OCI-LY3 (cell line): ENCODE measurements at regions not wholly inside any gene's neighbourhood (a gene's known extent, or its start where the extent isn't known, plus 50 kb on each side); places are given as distances from the start of the nearest gene placed in this dataset.

Experiments
- H2AFZ ChIP-seq: fragments of 200-600, 300-600 bp; shearing (Covaris generic); 2 replicates; pipeline ENCODE4 v1.6.0; 2014; ENCODE audit warnings: antibody characterized with exemption, low read depth, low read length
- H3K27ac ChIP-seq: fragments of 200-600, 300-600 bp; sonication (generic); 2 replicates; pipeline ENCODE4 v1.5.1; 2014; ENCODE audit warnings: mild to moderate bottlenecking, low read length, moderate library complexity, mixed read lengths
- H3K27me3 ChIP-seq: fragments of 200-600, 300-600 bp; sonication (generic); 2 replicates; pipeline ENCODE4 v1.6.1; 2014; ENCODE audit warnings: low read depth, low read length, mixed read lengths
- H3K36me3 ChIP-seq: fragments of 200-600, 300-600 bp; sonication (generic); replicated peaks from 2 replicates; pipeline ENCODE3; 2014; ENCODE audit warnings: low read depth, low read length, mixed read lengths
- H3K4me1 ChIP-seq: fragments of 300-600, 200-600 bp; sonication (generic); 2 replicates; pipeline ENCODE4 v1.6.1; 2014; ENCODE audit warnings: low read length, mixed read lengths
- H3K4me2 ChIP-seq: fragments of 200-600, 300-600 bp; sonication (generic); 2 replicates; pipeline ENCODE4 v1.6.1; 2014; ENCODE audit warnings: low read length, mixed read lengths
- H3K4me3 ChIP-seq: fragments of 300-600, 200-600 bp; sonication (generic); 2 replicates; pipeline ENCODE4 v1.5.1; 2014; ENCODE audit warnings: antibody characterized with exemption, mild to moderate bottlenecking, low read length, moderate library complexity
- H3K79me2 ChIP-seq: fragments of 300-600, 200-600 bp; shearing (Covaris generic); 2 replicates; pipeline ENCODE4 v1.6.1; 2014; ENCODE audit warnings: mild to moderate bottlenecking, low read length, mixed read lengths
- H3K9ac ChIP-seq: fragments of 300-600, 200-600 bp; shearing (Covaris generic); 2 replicates; pipeline ENCODE4 v1.6.0; 2014; ENCODE audit warnings: mild to moderate bottlenecking, low read length, moderate library complexity
- H3K9me3 ChIP-seq: fragments of 200-600, 300-600 bp; shearing (Covaris generic); 2 replicates; pipeline ENCODE4 v1.6.1; 2014; ENCODE audit warnings: low read length, mixed read lengths; ENCODE audit not compliant: insufficient read depth
- H4K20me1 ChIP-seq: fragments of 200-600, 300-600 bp; sonication (generic); 2 replicates; pipeline ENCODE4 v1.6.1; 2016; ENCODE audit warnings: low read length, mixed read lengths; ENCODE audit not compliant: insufficient read depth
- CTCF ChIP-seq: fragments of 200-600, 300-600 bp; sonication (generic); IDR thresholded peaks from 2 replicates; pipeline ENCODE4 v1.5.1; 2014; ENCODE audit warnings: antibody characterized with exemption, low read length, low read depth
- EZH2phosphoT487 ChIP-seq: fragments of 200-600 bp; shearing (Covaris generic); IDR thresholded peaks from 2 replicates; pipeline ENCODE4 v1.6.1; 2018; ENCODE audit warnings: antibody characterized with exemption, mixed run types, low read depth

- Histone ChIP-seq H3K36me3 (no peaks in the 10 kb centered on the region), H3K9me3 (no peaks in the 10 kb centered on the region), H3K27ac (no peak overlapping the region), H2AFZ (no peak overlapping the region), H3K9ac (no peak overlapping the region), H3K4me2 (no peak overlapping the region), H3K79me2 (no peaks in the 10 kb centered on the region), H3K4me3 (no peak overlapping the region), H3K27me3 (no peaks in the 10 kb centered on the region), H3K4me1 (no peaks in the 10 kb centered on the region), H4K20me1 (no peaks in the 10 kb centered on the region)
- TF ChIP-seq EZH2phosphoT487 (no peak), CTCF (no peak)
Observed at GRCh38 chr2:145617420-145617819, 1097.5 kb upstream of the ZEB2 start.

GRCh38 chr2:145615626-145616025 lies 1095.7 kb upstream of the ZEB2 start:
- Histone ChIP-seq H3K36me3 (no peaks in the 10 kb centered on the region), H3K9ac (no peak overlapping the region), H3K27ac (no peak overlapping the region), H3K79me2 (no peaks in the 10 kb centered on the region), H3K27me3 (no peaks in the 10 kb centered on the region), H4K20me1 (no peaks in the 10 kb centered on the region), H3K4me3 (no peak overlapping the region), H2AFZ (no peak overlapping the region), H3K4me1 (no peaks in the 10 kb centered on the region), H3K4me2 (no peak overlapping the region), H3K9me3 (no peaks in the 10 kb centered on the region)
- no peak for TF ChIP-seq CTCF
- TF ChIP-seq EZH2phosphoT487, result no peak

GRCh38 chr2:145609951-145610350 lies 1090.0 kb upstream of the ZEB2 start:
- Histone ChIP-seq H3K9me3 (no peaks in the 10 kb centered on the region), H3K27me3 (no peaks in the 10 kb centered on the region), H3K4me2 (no peak overlapping the region), H4K20me1 (no peaks in the 10 kb centered on the region), H2AFZ (no peak overlapping the region), H3K79me2 (no peaks in the 10 kb centered on the region), H3K4me1 (no peaks in the 10 kb centered on the region), H3K4me3 (no peak overlapping the region), H3K36me3 (no peaks in the 10 kb centered on the region), H3K27ac (no peak overlapping the region), H3K9ac (no peak overlapping the region)
- TF ChIP-seq EZH2phosphoT487, result no peak
- no peak for TF ChIP-seq CTCF

- H3K9me3 ChIP-seq, result no peaks in the 10 kb centered on the region
- H3K79me2 ChIP-seq, result no peaks in the 10 kb centered on the region
- no peaks in the 10 kb centered on the region for H3K36me3 ChIP-seq
- H4K20me1 ChIP-seq, result no peaks in the 10 kb centered on the region
- no peak overlapping the region for H3K27ac ChIP-seq
- H3K4me3 ChIP-seq, result no peak overlapping the region
- peaks cover 7% of the 10 kb centered on the region for H3K4me1 ChIP-seq
- H3K27me3 ChIP-seq, result no peaks in the 10 kb centered on the region
- TF ChIP-seq EZH2phosphoT487 (no peak), CTCF (no peak)
- H2AFZ ChIP-seq, result no peak overlapping the region
- no peak overlapping the region for H3K9ac ChIP-seq
- no peak overlapping the region for H3K4me2 ChIP-seq
Observed at GRCh38 chr2:145601361-145601925, 1081.5 kb upstream of the ZEB2 start.
